SK-N-SH (cell line): ENCODE measurements at regions not wholly inside any gene's neighbourhood (a gene's known extent, or its start where the extent isn't known, plus 50 kb on each side); places are given as distances from the start of the nearest gene placed in this dataset.
"Not testable (repeated sequence)": the region's sequence is repeated elsewhere in the genome, so short reads cannot be mapped to it uniquely, and the experiment has no call there.

Experiments
- CTCF ChIA-PET: fragments of 300-600, 350-600 bp; formaldehyde crosslinking; extraction: SDS; loops from one replicate; lab custom pipeline; 2021; lab: Yijun Ruan, JAX
- POLR2A ChIA-PET: fragments of 350-600 bp; sonication (Branson Sonifier 250); formaldehyde crosslinking; extraction: SDS; loops from one replicate; lab custom pipeline; 2020; ENCODE audit warnings: antibody characterized with exemption, inconsistent platforms; lab: Yijun Ruan, JAX
- DNase-seq: peaks from one replicate; pipeline ENCODE4 v3.0.0; 2012
- H2AFZ ChIP-seq: fragments of 200-600 bp; sonication (generic); 2 replicates; pipeline ENCODE4 v1.8.1; 2016; ENCODE audit warnings: antibody characterized with exemption, mild to moderate bottlenecking, low read depth
- H3F3A ChIP-seq: fragments of 200-600 bp; sonication (generic); replicated peaks from 2 replicates; pipeline ENCODE3; 2016; ENCODE audit warnings: antibody characterized with exemption, mild to moderate bottlenecking; ENCODE audit not compliant: insufficient read depth
- H3K27ac ChIP-seq, 2 experiments: fragments of 200-500 bp in 1 of 2; fragments of 200-600 bp in 1 of 2; sonication (Bioruptor generic) in 1 of 2; sonication (generic), shearing (Covaris generic) in 1 of 2; 2 replicates each; pipeline versions ENCODE4 v1.5.1 to v1.6.1; 2014 to 2016; ENCODE audit warnings: low read depth in 2 of 2, inconsistent platforms in 1 of 2, low read length in 1 of 2, mild to moderate bottlenecking in 1 of 2, mixed read lengths in 1 of 2
- H3K27me3 ChIP-seq: fragments of 200-600 bp; sonication (generic), shearing (Covaris generic); 2 replicates; pipeline ENCODE4 v1.6.1; 2016; ENCODE audit warnings: mixed run types; ENCODE audit not compliant: insufficient read depth
- H3K36me3 ChIP-seq, 2 experiments: fragments of 200-500 bp in 1 of 2; fragments of 200-600 bp in 1 of 2; sonication (Bioruptor generic) in 1 of 2; sonication (generic) in 1 of 2; replicated peaks in 1 of 2; 2 replicates each; pipeline versions ENCODE3 to v1.5.1; 2014 to 2016; ENCODE audit warnings: low read length in 1 of 2, mild to moderate bottlenecking in 1 of 2; ENCODE audit not compliant: insufficient read depth in 2 of 2, control insufficient read depth in 1 of 2
- H3K4me1 ChIP-seq, 2 experiments: fragments of 200-500 bp in 1 of 2; fragments of 200-600 bp in 1 of 2; sonication (Bioruptor generic) in 1 of 2; sonication (generic), shearing (Covaris generic) in 1 of 2; 2 replicates each; pipeline versions ENCODE4 v1.5.1 to v1.6.1; 2014 to 2016; ENCODE audit warnings: low read depth in 1 of 2, low read length in 1 of 2, mixed run types in 1 of 2; ENCODE audit not compliant: insufficient read depth in 2 of 2, control insufficient read depth in 1 of 2
- H3K4me2 ChIP-seq: fragments of 200-600 bp; sonication (generic), shearing (Covaris generic); 2 replicates; pipeline ENCODE4 v1.6.1; 2017; ENCODE audit warnings: mixed run types
- H3K4me3 ChIP-seq, 2 experiments: fragments of 200-500 bp in 1 of 2; fragments of 200-600 bp in 1 of 2; sonication (Bioruptor generic) in 1 of 2; sonication (generic), shearing (Covaris generic) in 1 of 2; 2 replicates each; pipeline versions ENCODE4 v1.5.1 to v1.8.1; 2014 to 2016; ENCODE audit warnings: low read depth in 2 of 2, inconsistent platforms in 1 of 2, low read length in 1 of 2, mild to moderate bottlenecking in 1 of 2, mixed read lengths in 1 of 2, moderate library complexity in 1 of 2
- H3K79me2 ChIP-seq: fragments of 200-600 bp; sonication (generic); 2 replicates; pipeline ENCODE4 v1.8.1; 2017; ENCODE audit warnings: mild to moderate bottlenecking; ENCODE audit not compliant: insufficient read depth
- H3K9ac ChIP-seq: fragments of 200-600 bp; sonication (generic); 2 replicates; pipeline ENCODE4 v1.6.1; 2017; ENCODE audit warnings: mixed run types
- H3K9me2 ChIP-seq: fragments of 200-600 bp; sonication (generic); 2 replicates; pipeline ENCODE4 v1.6.1; 2017; ENCODE audit warnings: mixed run types
- H3K9me3 ChIP-seq: fragments of 200-600 bp; sonication (generic); 2 replicates; pipeline ENCODE4 v1.6.1; 2017; ENCODE audit warnings: mixed run types, mild to moderate bottlenecking, moderate library complexity
- H4K20me1 ChIP-seq: fragments of 200-600 bp; sonication (generic); 2 replicates; pipeline ENCODE4 v1.6.1; 2017; ENCODE audit warnings: mild to moderate bottlenecking, mixed run types; ENCODE audit not compliant: insufficient read depth
- CHD2 ChIP-seq: fragments of 150-350 bp; IDR thresholded peaks from 2 replicates; pipeline ENCODE4 v1.6.1; 2018; ENCODE audit warnings: low read length; ENCODE audit not compliant: partially characterized antibody
- EP300 ChIP-seq, 2 experiments: IDR thresholded peaks; 2 replicates each; pipeline versions ENCODE4 v1.4.0 to v1.6.1; 2012; ENCODE audit warnings: borderline replicate concordance in 1 of 2, low read depth in 1 of 2, low read length in 1 of 2
- FOXJ3 ChIP-seq: sonication (generic); formaldehyde crosslinking; IDR thresholded peaks from 2 replicates; pipeline ENCODE4 v1.5.1; 2020; ENCODE audit warnings: mild to moderate bottlenecking, missing genetic modification reagents
- JUND ChIP-seq: IDR thresholded peaks from 2 replicates; pipeline ENCODE4 v1.4.0; 2012
- MEF2A ChIP-seq: IDR thresholded peaks from 2 replicates; pipeline ENCODE4 v1.4.0; 2012; ENCODE audit warnings: low read depth, borderline replicate concordance
- RFX5 ChIP-seq: IDR thresholded peaks from 2 replicates; pipeline ENCODE4 v1.6.1; 2012; ENCODE audit warnings: mild to moderate bottlenecking, improper control_type of control experiment, low read length
- WGBS: methylation state at CpG from one replicate; pipeline ENCODE4 v1.1.6; 2017; ENCODE audit warnings: low lambda C conversion rate; 5-methylcytosine and 5-hydroxymethylcytosine counted together

DNA sequence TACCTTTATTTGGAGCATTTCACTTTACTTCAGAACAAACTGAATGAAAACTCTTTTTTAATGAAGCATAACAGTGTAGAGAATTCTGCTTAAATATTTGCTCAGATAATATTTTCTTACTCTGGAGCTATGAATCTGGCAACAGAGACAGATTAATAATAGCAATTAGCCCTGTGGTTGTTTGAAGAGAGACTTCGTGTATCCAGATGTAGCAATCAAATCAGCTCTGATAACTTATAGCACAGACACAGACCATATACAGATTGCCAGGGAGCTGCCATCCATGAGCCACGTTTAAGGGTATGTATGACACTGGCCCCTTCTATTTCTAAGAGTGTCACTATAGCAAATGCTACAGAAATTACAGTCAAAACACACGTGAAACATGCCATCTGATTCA, 146.6 kb downstream of the EXOC5 start:
- WGBS: 0% methylated on average over 3 of the region's 3 CpGs
- Histone ChIP-seq H2AFZ (no peak overlapping the region), H3K36me3 (no peaks in the 10 kb centered on the region), H3K4me3 (no peak overlapping the region), H3K27ac (peak overlapping the region in 1 of 2 experiments; percentile 96; a peak in 2 of 4 replicates), H3K9ac (no peak overlapping the region), H3K9me3 (no peaks in the 10 kb centered on the region), H3K4me1 (no peaks in the 10 kb centered on the region; a peak in 1 of 4 replicates), H3K9me2 (no peaks in the 10 kb centered on the region), H3K79me2 (no peaks in the 10 kb centered on the region), H3K27me3 (no peaks in the 10 kb centered on the region), H3K4me2 (no peak overlapping the region), H4K20me1 (no peaks in the 10 kb centered on the region), H3F3A (no peaks in the 10 kb centered on the region)
- DNase-seq: peak; percentile 52
- TF ChIP-seq JUND: no peak
- peak in 1 of 2 experiments; percentile 79; a peak in 2 of 4 replicates for TF ChIP-seq EP300 (IDR thresholded peaks at IDR 0.05; ENCODE audit: borderline replicate concordance in 1 of 2, low read depth in 1 of 2, low read length in 1 of 2)
- peak; percentile 69 for TF ChIP-seq CHD2
- TF ChIP-seq FOXJ3 (CRISPR knock-in tag): 0 out of 2 replicates have a peak, but pooled peaks have one; percentile 11
- TF ChIP-seq MEF2A: no peak
- TF ChIP-seq RFX5: no peak
- ChIA-PET POLR2A (no interaction called here), CTCF (interaction anchor here (0.9 to 1.3 kb wide), 2 partner anchors 16 to 61 kb away, joined by 3 to 4 read pairs; no protein-coding TSS in a partner anchor)

DNA sequence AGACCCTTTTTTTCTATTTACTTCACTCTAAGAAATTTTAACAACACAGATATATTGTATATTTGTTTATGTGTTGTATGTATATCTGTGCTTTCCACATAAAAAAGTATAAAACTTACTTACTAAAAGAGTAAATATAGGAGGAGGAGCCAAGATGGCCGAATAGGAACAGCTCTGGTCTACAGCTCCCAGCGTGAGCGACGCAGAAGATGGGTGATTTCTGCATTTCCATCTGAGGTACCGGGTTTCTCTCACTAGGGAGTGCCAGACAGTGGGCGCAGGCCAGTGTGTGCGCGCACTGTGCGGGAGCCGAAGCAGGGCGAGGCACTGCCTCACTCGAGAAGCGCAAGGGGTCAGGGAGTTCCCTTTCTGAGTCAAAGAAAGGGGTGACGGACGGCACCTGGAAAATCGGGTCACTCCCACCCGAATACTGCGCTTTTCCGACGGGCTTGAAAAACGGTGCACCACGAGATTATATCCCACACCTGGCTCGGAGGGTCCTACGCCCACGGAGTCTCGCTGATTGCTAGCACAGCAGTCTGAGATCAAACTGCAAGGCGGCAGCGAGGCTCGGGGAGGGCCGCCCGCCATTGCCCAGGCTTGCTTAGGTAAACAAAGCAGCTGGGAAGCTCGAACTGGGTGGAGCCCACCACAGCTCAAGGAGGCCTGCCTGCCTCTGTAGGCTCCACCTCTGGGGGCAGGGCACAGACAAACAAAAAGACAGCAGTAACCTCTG, 156.5 kb downstream of the EXOC5 start:
- H2AFZ ChIP-seq: peak overlapping the region; percentile 81
- H3K4me2 ChIP-seq: peak overlapping the region; percentile 60; the same call in 1 of the 2 replicates
- H3K27ac ChIP-seq, DNase-seq, POLR2A ChIA-PET, H3K27me3 ChIP-seq, H3F3A ChIP-seq, H3K36me3 ChIP-seq, H3K9me3 ChIP-seq, CTCF ChIA-PET, H3K9ac ChIP-seq, H3K79me2 ChIP-seq, H3K9me2 ChIP-seq, H3K4me1 ChIP-seq, H4K20me1 ChIP-seq: not testable (repeated sequence)
- 25% methylated on average over 8 of the region's 32 CpGs for WGBS
- peak overlapping the region; percentile 36 to 57 for H3K4me3 ChIP-seq

DNA sequence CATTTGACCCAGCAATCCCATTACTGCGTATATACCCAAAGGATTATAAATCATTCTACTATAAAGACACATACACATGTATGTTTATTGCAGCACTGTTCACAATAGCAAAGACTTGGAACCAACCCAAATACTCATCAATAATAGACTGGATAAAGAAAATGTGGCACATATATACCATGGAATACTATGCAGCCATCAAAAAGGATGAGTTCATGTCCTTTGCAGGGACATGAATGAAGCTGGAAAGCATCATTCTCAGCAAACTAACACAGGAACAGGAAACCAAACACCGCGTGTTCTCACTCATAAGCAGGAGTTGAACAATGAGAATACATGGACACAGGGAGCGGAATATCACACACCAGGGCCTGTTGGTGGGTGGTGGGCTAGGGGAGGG, 158.3 kb downstream of the EXOC5 start:
- H3K4me1 ChIP-seq, H3K4me3 ChIP-seq, H3F3A ChIP-seq, DNase-seq, H3K4me2 ChIP-seq, H2AFZ ChIP-seq, H3K9ac ChIP-seq, H3K9me2 ChIP-seq, H3K27ac ChIP-seq, CTCF ChIA-PET, H3K79me2 ChIP-seq, H3K27me3 ChIP-seq, POLR2A ChIA-PET, H3K36me3 ChIP-seq, H3K9me3 ChIP-seq, H4K20me1 ChIP-seq: not testable (repeated sequence)
- WGBS: 63% methylated on average over 4 of the region's 4 CpGs
